B cell (primary cell): ENCODE measurements at regions not wholly inside any gene's neighbourhood (a gene's known extent, or its start where the extent isn't known, plus 50 kb on each side); places are given as distances from the start of the nearest gene placed in this dataset.

Experiments
- ATAC-seq: fragments of 200-7000 bp; cut with Tn5 transposase; one replicate; pipeline ENCODE4 v1.10.0; 2021; ENCODE audit warnings: low read depth, mild to moderate bottlenecking, moderate number of reproducible peaks, moderate library complexity
- CTCF ChIA-PET: fragments of 350-600 bp; sonication (Branson Sonifier 250); formaldehyde crosslinking; loops from one replicate; lab custom pipeline; 2021; ENCODE audit warnings: antibody characterized with exemption, inconsistent platforms; lab: Charles Lee
- POLR2A ChIA-PET: fragments of 350-600 bp; sonication (Branson Sonifier 250); formaldehyde crosslinking; loops from one replicate; lab custom pipeline; 2021; ENCODE audit warnings: antibody characterized with exemption; lab: Charles Lee
- DNase-seq: peaks from one replicate; pipeline ENCODE4 v3.0.0; 2013
- H2AFZ ChIP-seq: 2 replicates; pipeline ENCODE4 v1.6.1; 2012; ENCODE audit warnings: mild to moderate bottlenecking, low read depth, low read length; ENCODE audit not compliant: insufficient read depth, poor library complexity, severe bottlenecking
- H3K27ac ChIP-seq, 2 donors: 1 replicate in 1 of 2; 2 replicates in 1 of 2; pipeline ENCODE4 v1.5.1; 2012 to 2013; ENCODE audit warnings: low read length in 2 of 2, mild to moderate bottlenecking in 2 of 2, moderate library complexity in 1 of 2
- H3K27me3 ChIP-seq, 4 experiments: fragments of 200-600 bp in 1 of 4; sonication (generic) in 1 of 4; replicated peaks in 1 of 4; 1 replicate in 2 of 4; 2 replicates in 2 of 4; pipeline versions ENCODE4 v1.6.1 to v1.7.0; 2013 to 2016; ENCODE audit warnings: low read length in 3 of 4, mild to moderate bottlenecking in 2 of 4, mixed read lengths in 1 of 4, moderate library complexity in 1 of 4; ENCODE audit not compliant: insufficient read depth in 4 of 4, control insufficient read depth in 3 of 4; ENCODE audit errors: control extremely low read depth in 1 of 4
- H3K36me3 ChIP-seq, 2 experiments: replicated peaks in 1 of 2; 1 replicate in 1 of 2; 2 replicates in 1 of 2; pipeline versions ENCODE4 v1.6.1 to v1.7.1; 2013; ENCODE audit warnings: low read length in 1 of 2; ENCODE audit not compliant: insufficient read depth in 2 of 2, control insufficient read depth in 1 of 2; ENCODE audit errors: control extremely low read depth in 1 of 2, extremely low read depth in 1 of 2
- H3K4me1 ChIP-seq, 2 donors: fragments of 200-600 bp in 1 of 2; sonication (generic) in 1 of 2; 1 replicate in 1 of 2; 2 replicates in 1 of 2; pipeline versions ENCODE4 v1.5.1 to v1.6.1; 2013 to 2017; ENCODE audit warnings: low read length in 2 of 2; ENCODE audit not compliant: control insufficient read depth in 2 of 2, insufficient read depth in 2 of 2
- H3K4me2 ChIP-seq: replicated peaks from 2 replicates; pipeline ENCODE3; 2012; ENCODE audit warnings: mild to moderate bottlenecking, low read depth, low read length; ENCODE audit not compliant: poor library complexity, severe bottlenecking
- H3K4me3 ChIP-seq, 5 experiments: fragments of 200-600 bp in 1 of 5; sonication (generic) in 1 of 5; 1 replicate in 3 of 5; 2 replicates in 2 of 5; pipeline versions ENCODE4 v1.5.1 to v1.7.0; 2011 to 2016; ENCODE audit warnings: low read length in 4 of 5, mild to moderate bottlenecking in 4 of 5, low read depth in 2 of 5, control low read depth in 1 of 5, moderate library complexity in 1 of 5; ENCODE audit not compliant: insufficient read depth in 1 of 5; ENCODE audit errors: control extremely low read depth in 1 of 5, extremely low read depth in 1 of 5
- H3K79me2 ChIP-seq: fragments of 200-600 bp; sonication (generic); one replicate; pipeline ENCODE4 v1.6.0; 2016; ENCODE audit warnings: low read length; ENCODE audit not compliant: control insufficient read depth, insufficient read depth
- H3K9ac ChIP-seq: fragments of 200-600 bp; sonication (generic); 2 replicates; pipeline ENCODE4 v1.6.1; 2017; ENCODE audit warnings: mild to moderate bottlenecking, low read length, moderate library complexity
- H3K9me3 ChIP-seq, 3 donors: one replicate each; pipeline versions ENCODE4 v1.6.1 to v1.7.1; 2013; ENCODE audit warnings: low read length in 2 of 3; ENCODE audit not compliant: control insufficient read depth in 2 of 3, insufficient read depth in 1 of 3; ENCODE audit errors: control extremely low read depth in 1 of 3
- H4K20me1 ChIP-seq: 2 replicates; pipeline ENCODE4 v1.6.0; 2012; ENCODE audit warnings: mild to moderate bottlenecking, low read length; ENCODE audit not compliant: insufficient read depth, control insufficient read depth, poor library complexity, severe bottlenecking
- H3K27ac Mint-ChIP-seq: one replicate; pipeline ENCODE4 v1.8.0; 2021; ENCODE audit warnings: mixed read lengths
- H3K27me3 Mint-ChIP-seq: one replicate; pipeline ENCODE4 v1.8.0; 2021; ENCODE audit warnings: mixed read lengths
- H3K4me1 Mint-ChIP-seq: one replicate; pipeline ENCODE4 v1.8.0; 2021; ENCODE audit warnings: mixed read lengths
- H3K4me3 Mint-ChIP-seq: one replicate; pipeline ENCODE4 v1.8.0; 2021; ENCODE audit warnings: mixed read lengths
- H3K9me3 Mint-ChIP-seq: one replicate; pipeline ENCODE4 v1.8.0; 2022; ENCODE audit warnings: mixed read lengths; ENCODE audit not compliant: insufficient read depth
- CTCF ChIP-seq: fragments of 200-600 bp; IDR thresholded peaks from one replicate; pipeline ENCODE4 v1.8.0; 2022; ENCODE audit warnings: antibody characterized with exemption, mild to moderate bottlenecking
- EZH2 ChIP-seq: IDR thresholded peaks from 2 replicates; pipeline ENCODE4 v1.6.1; 2012; ENCODE audit warnings: borderline replicate concordance, low read depth, mild to moderate bottlenecking, moderate library complexity, low read length; ENCODE audit not compliant: insufficient read depth, poor library complexity, severe bottlenecking
- WGBS: methylation state at CpG from one replicate; pipeline ENCODE4 v1.1.5; 2013; ENCODE audit warnings: missing lambda C conversion rate; ENCODE audit not compliant: insufficient coverage; 5-methylcytosine and 5-hydroxymethylcytosine counted together
- intact Hi-C: fragments of 100-400 bp; cut with micrococcal nuclease; formaldehyde crosslinking; loops from one replicate; pipeline ENCODE4 v1.10.0; 2022

- 78% methylated on average over 1 of the region's 2 CpGs for WGBS
- H3K4me3 ChIP-seq, result no peak overlapping the region
- H3K36me3 ChIP-seq, result no peaks in the 10 kb centered on the region
- no peaks in the 10 kb centered on the region for H3K4me1 ChIP-seq
- H4K20me1 ChIP-seq, result no peaks in the 10 kb centered on the region
- ATAC-seq (no peak), DNase-seq (no peak)
- H3K79me2 ChIP-seq, result no peaks in the 10 kb centered on the region
- H3K27me3 ChIP-seq, result peaks cover 0 to 5% (median 4%) of the 10 kb centered on the region in 4 experiments
- ChIA-PET POLR2A (no interaction called here), CTCF (no interaction called here)
- no peak overlapping the region for H3K9ac ChIP-seq
- Mint-ChIP-seq H3K27ac (no peak overlapping the region), H3K27me3 (peaks cover 13% of the 10 kb centered on the region), H3K9me3 (no peaks in the 10 kb centered on the region), H3K4me3 (no peak overlapping the region), H3K4me1 (peaks cover 1% of the 10 kb centered on the region)
- no peak overlapping the region for H2AFZ ChIP-seq
- TF ChIP-seq EZH2, result no peak
- no peak for TF ChIP-seq CTCF
- intact Hi-C loops, result no loop called here
- H3K4me2 ChIP-seq, result no peak overlapping the region
- no peak overlapping the region for H3K27ac ChIP-seq
- no peaks in the 10 kb centered on the region for H3K9me3 ChIP-seq
Measured at GRCh38 chr5:39525271-39525670, 100.5 kb upstream of the DAB2 start.

GRCh38 chr5:39523821-39524220 lies 99.0 kb upstream of the DAB2 start:
- Histone ChIP-seq H3K27me3 (peaks cover 0 to 5% (median 4%) of the 10 kb centered on the region in 4 experiments), H3K36me3 (no peaks in the 10 kb centered on the region), H3K9ac (no peak overlapping the region), H3K9me3 (no peaks in the 10 kb centered on the region), H3K4me1 (no peaks in the 10 kb centered on the region), H3K4me2 (no peak overlapping the region), H3K27ac (no peak overlapping the region), H3K4me3 (no peak overlapping the region), H2AFZ (no peak overlapping the region), H3K79me2 (no peaks in the 10 kb centered on the region), H4K20me1 (no peaks in the 10 kb centered on the region)
- intact Hi-C loops, result no loop called here
- TF ChIP-seq CTCF (no peak), EZH2 (no peak)
- CTCF ChIA-PET, result no interaction called here
- Mint-ChIP-seq H3K27ac (no peak overlapping the region), H3K27me3 (peaks cover 13% of the 10 kb centered on the region), H3K4me3 (no peak overlapping the region), H3K4me1 (peaks cover 1% of the 10 kb centered on the region), H3K9me3 (no peaks in the 10 kb centered on the region)
- no peak for ATAC-seq
- no peak for DNase-seq
- POLR2A ChIA-PET, result no interaction called here
- 98% methylated on average over 4 of the region's 4 CpGs for WGBS
